Smooth muscle cell (in vitro differentiated cells): ENCODE measurements at regions not wholly inside any gene's neighbourhood (a gene's known extent, or its start where the extent isn't known, plus 50 kb on each side); places are given as distances from the start of the nearest gene placed in this dataset.

ENCODE experiments used
- DNase-seq: peaks from one replicate; lab custom pipeline; 2025; ENCODE audit not compliant: unreplicated experiment; lab: John Stamatoyannopoulos, UW
- H2AFZ ChIP-seq: fragments of 200-600 bp; sonication (generic); 2 replicates; pipeline ENCODE4 v1.6.0; 2016; ENCODE audit warnings: antibody characterized with exemption, low read depth, mild to moderate bottlenecking
- H3F3A ChIP-seq: fragments of 200-600 bp; sonication (generic); 2 replicates; pipeline ENCODE4 v1.6.0; 2017; ENCODE audit warnings: antibody characterized with exemption, low read depth
- H3K27ac ChIP-seq: fragments of 200-600 bp; sonication (generic); 2 replicates; pipeline ENCODE4 v1.5.1; 2016; ENCODE audit warnings: low read depth, mild to moderate bottlenecking
- H3K27me3 ChIP-seq: fragments of 200-600 bp; sonication (generic); 2 replicates; pipeline ENCODE4 v1.6.1; 2016; ENCODE audit warnings: low read depth, mild to moderate bottlenecking
- H3K36me3 ChIP-seq: fragments of 200-600 bp; sonication (generic); 2 replicates; pipeline ENCODE4 v1.5.1; 2016; ENCODE audit warnings: low read depth
- H3K4me1 ChIP-seq: fragments of 200-600 bp; sonication (generic); 2 replicates; pipeline ENCODE4 v1.5.1; 2016; ENCODE audit warnings: low read depth
- H3K4me2 ChIP-seq: fragments of 200-600 bp; sonication (generic); 2 replicates; pipeline ENCODE4 v1.6.0; 2016; ENCODE audit warnings: mild to moderate bottlenecking
- H3K4me3 ChIP-seq: fragments of 200-600 bp; sonication (generic); 2 replicates; pipeline ENCODE4 v1.5.1; 2016; ENCODE audit warnings: mild to moderate bottlenecking
- H3K79me2 ChIP-seq: fragments of 200-600 bp; sonication (generic); 2 replicates; pipeline ENCODE4 v1.6.0; 2016; ENCODE audit warnings: low read depth, mild to moderate bottlenecking
- H3K9ac ChIP-seq: fragments of 200-600 bp; sonication (generic); 2 replicates; pipeline ENCODE4 v1.6.0; 2016; ENCODE audit warnings: low read depth
- H3K9me3 ChIP-seq: fragments of 200-600 bp; sonication (generic); replicated peaks from 2 replicates; pipeline ENCODE4 v1.5.1; 2016; ENCODE audit warnings: low read depth
- H4K20me1 ChIP-seq: fragments of 200-600 bp; sonication (generic); 2 replicates; pipeline ENCODE4 v1.6.0; 2016; ENCODE audit warnings: low read depth
- CTCF ChIP-seq: fragments of 200-600 bp; sonication (generic); IDR thresholded peaks from 2 replicates; pipeline ENCODE4 v1.5.1; 2017; ENCODE audit warnings: borderline replicate concordance, mild to moderate bottlenecking, antibody characterized with exemption; ENCODE audit not compliant: insufficient read depth, poor library complexity, severe bottlenecking
- WGBS: methylation state at CpG from one replicate; pipeline ENCODE4 v1.1.7; 2016; ENCODE audit warnings: low lambda C conversion rate; 5-methylcytosine and 5-hydroxymethylcytosine counted together

- Histone ChIP-seq H3K79me2 (no peaks in the 10 kb centered on the region), H3K27ac (no peak overlapping the region), H3K36me3 (no peaks in the 10 kb centered on the region), H2AFZ (no peak overlapping the region), H3F3A (no peaks in the 10 kb centered on the region), H3K9ac (no peak overlapping the region), H3K4me2 (no peak overlapping the region), H3K4me1 (peaks cover 6% of the 10 kb centered on the region), H4K20me1 (no peaks in the 10 kb centered on the region), H3K27me3 (no peaks in the 10 kb centered on the region), H3K4me3 (no peak overlapping the region), H3K9me3 (no peaks in the 10 kb centered on the region)
- DNase-seq, result no peak
- WGBS, result 47% methylated on average over 1 of the region's 1 CpG
- no peak for TF ChIP-seq CTCF
These were observed 183.5 kb downstream of the CHD9NB start for GRCh38 chr16:52869243-52869642.

GRCh38 chr16:52863000-52863399 lies 189.7 kb downstream of the CHD9NB start:
- no peak for DNase-seq
- Histone ChIP-seq H3K9ac (no peak overlapping the region), H2AFZ (no peak overlapping the region)

GRCh38 chr16:52861614-52862022 lies 191.1 kb downstream of the CHD9NB start:
- Histone ChIP-seq H2AFZ (no peak overlapping the region), H3K9me3 (no peaks in the 10 kb centered on the region), H3K4me1 (no peaks in the 10 kb centered on the region), H3K79me2 (no peaks in the 10 kb centered on the region), H3K27ac (no peak overlapping the region), H3F3A (no peaks in the 10 kb centered on the region), H3K4me2 (no peak overlapping the region), H3K4me3 (no peak overlapping the region), H3K9ac (no peak overlapping the region), H3K27me3 (no peaks in the 10 kb centered on the region), H4K20me1 (no peaks in the 10 kb centered on the region), H3K36me3 (no peaks in the 10 kb centered on the region)
- peak; percentile 51 for TF ChIP-seq CTCF
- no peak for DNase-seq
- WGBS, result 47% methylated on average over 7 of the region's 7 CpGs

More at GRCh38 chr16:52863000-52863399, 189.7 kb downstream of the CHD9NB start:
- no peak overlapping the region for H3K4me3 ChIP-seq
- no peaks in the 10 kb centered on the region for H3K36me3 ChIP-seq
- no peak overlapping the region for H3K4me2 ChIP-seq
- H3K9me3 ChIP-seq, result no peaks in the 10 kb centered on the region
- WGBS, result 94% methylated on average over 4 of the region's 4 CpGs
- H3K4me1 ChIP-seq, result no peaks in the 10 kb centered on the region
- TF ChIP-seq CTCF, result no peak
- no peaks in the 10 kb centered on the region for H3F3A ChIP-seq
- H3K79me2 ChIP-seq, result no peaks in the 10 kb centered on the region
- no peak overlapping the region for H3K27ac ChIP-seq
- no peaks in the 10 kb centered on the region for H4K20me1 ChIP-seq
- no peaks in the 10 kb centered on the region for H3K27me3 ChIP-seq

- no peaks in the 10 kb centered on the region for H3F3A ChIP-seq
- no peak overlapping the region for H3K27ac ChIP-seq
- no peaks in the 10 kb centered on the region for H3K4me1 ChIP-seq
- H2AFZ ChIP-seq, result no peak overlapping the region
- no peaks in the 10 kb centered on the region for H4K20me1 ChIP-seq
- H3K4me2 ChIP-seq, result no peak overlapping the region
- no peaks in the 10 kb centered on the region for H3K9me3 ChIP-seq
- no peak overlapping the region for H3K4me3 ChIP-seq
- no peaks in the 10 kb centered on the region for H3K36me3 ChIP-seq
- no peak overlapping the region for H3K9ac ChIP-seq
- no peak for DNase-seq
- TF ChIP-seq CTCF, result no peak
- H3K79me2 ChIP-seq, result no peaks in the 10 kb centered on the region
- H3K27me3 ChIP-seq, result no peaks in the 10 kb centered on the region
These were observed 197.2 kb downstream of the CHD9NB start for GRCh38 chr16:52855463-52855862.
